Muscle of arm (tissue), 1 donor: ENCODE measurements at regions not wholly inside any gene's neighbourhood (a gene's known extent, or its start where the extent isn't known, plus 50 kb on each side); places are given as distances from the start of the nearest gene placed in this dataset.

Experiments used
- DNase-seq: peaks from one replicate; pipeline ENCODE4 v3.0.0-alpha.2; 2013

DNA sequence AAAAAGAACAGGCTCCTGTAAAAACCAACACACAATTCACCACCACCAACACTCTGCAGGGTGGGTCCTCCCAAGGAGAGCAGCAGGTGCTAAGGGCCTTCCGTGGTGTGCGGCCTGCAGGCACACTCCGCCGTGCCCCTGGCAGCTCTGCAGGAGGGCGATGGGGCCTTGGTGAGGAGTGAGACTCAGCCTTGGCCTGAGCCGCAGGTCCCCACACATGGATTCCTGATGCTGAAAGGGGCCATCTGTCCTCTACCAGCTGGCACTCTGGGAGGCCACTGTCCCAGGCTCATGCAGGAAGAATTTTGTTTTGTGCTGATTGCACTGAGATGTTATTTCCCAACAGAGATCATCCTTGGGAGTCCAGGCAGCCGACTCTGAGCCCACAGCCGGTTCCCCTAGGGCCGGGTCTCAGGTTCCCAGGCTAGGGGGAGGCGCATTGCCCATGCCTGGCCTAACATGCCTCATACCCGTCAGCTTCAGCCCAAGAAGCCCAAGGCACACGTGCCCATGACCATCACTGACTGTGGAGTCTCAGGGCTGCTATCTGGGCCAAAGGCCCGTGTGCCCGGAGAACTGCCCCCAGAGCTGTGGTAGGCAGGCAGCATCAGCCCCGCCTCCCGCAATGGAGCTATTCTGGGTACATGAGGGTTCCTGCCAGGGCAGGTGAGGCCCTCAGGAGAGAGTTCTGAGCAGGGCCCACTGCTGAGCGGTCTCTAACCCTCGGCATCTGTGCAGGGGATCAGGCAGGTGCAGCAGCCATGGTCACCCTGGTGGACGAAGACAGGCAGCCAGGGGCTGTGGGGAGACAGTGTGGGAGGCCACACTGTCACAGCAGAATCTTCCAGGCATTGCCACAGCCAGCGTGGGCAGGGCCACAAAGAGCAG is 97.9 kb upstream of the ZNF469 start:
- no peak for DNase-seq

- no peak for DNase-seq
Observed at GRCh38 chr16:88285514-88285822, 97.3 kb upstream of the ZNF469 start.

DNA sequence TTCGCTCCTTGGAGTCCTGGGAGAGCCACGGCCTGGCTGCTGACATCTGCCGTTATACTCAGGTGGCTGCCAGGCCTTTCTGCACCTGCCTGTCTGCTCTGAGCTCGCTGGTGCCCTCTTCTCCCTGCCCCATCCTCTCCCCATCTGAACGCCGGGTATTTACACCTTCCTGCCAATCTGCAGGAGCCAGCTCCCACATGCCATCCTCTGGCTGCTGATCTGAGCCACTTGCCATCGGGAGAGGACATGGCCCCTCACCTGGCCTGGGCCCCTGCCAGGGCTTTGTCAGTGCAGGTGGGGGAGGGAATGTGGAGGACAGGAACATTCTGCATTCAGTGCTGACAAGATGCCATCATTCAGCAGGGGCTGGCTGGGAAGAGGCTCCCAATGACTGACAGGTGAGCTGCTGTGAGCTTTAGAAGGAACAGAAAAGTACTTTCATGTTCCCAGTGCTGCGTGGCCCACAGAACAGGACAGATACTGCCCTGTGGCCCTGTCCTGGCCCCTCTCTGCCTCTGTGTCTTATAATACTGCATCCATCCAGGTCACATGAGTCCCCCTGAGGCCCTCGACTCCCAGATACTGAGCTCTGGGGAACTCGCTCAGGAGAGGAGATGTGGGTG is 96.3 kb upstream of the ZNF469 start:
- DNase-seq: no peak

GRCh38 chr16:88287219-88287618 is 95.5 kb upstream of the ZNF469 start:
- DNase-seq: no peak

GRCh38 chr16:88288303-88288702 is 94.5 kb upstream of the ZNF469 start:
- no peak for DNase-seq

DNA sequence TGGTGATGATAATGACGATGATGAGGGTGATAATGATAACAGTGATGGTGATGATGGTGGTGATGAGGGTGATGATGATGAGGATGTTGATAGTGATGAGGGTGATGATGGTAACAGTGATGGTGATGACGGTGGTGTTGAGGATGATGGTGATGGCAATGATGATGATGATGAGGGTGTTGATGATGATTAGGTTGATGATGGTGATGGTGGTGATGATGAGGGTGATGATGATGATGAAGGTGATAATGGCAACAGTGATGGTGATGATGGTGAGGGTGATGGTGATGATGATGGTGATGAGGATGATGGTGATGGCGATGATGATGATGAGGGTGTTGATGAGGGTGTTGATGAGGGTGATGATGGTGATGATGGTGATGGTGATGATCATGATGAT is 93.8 kb upstream of the ZNF469 start:
- DNase-seq: no peak

GRCh38 chr16:88289561-88289960 is 93.2 kb upstream of the ZNF469 start:
- DNase-seq: no peak

GRCh38 chr16:88289968-88290401 is 92.8 kb upstream of the ZNF469 start:
- DNase-seq: no peak

DNA sequence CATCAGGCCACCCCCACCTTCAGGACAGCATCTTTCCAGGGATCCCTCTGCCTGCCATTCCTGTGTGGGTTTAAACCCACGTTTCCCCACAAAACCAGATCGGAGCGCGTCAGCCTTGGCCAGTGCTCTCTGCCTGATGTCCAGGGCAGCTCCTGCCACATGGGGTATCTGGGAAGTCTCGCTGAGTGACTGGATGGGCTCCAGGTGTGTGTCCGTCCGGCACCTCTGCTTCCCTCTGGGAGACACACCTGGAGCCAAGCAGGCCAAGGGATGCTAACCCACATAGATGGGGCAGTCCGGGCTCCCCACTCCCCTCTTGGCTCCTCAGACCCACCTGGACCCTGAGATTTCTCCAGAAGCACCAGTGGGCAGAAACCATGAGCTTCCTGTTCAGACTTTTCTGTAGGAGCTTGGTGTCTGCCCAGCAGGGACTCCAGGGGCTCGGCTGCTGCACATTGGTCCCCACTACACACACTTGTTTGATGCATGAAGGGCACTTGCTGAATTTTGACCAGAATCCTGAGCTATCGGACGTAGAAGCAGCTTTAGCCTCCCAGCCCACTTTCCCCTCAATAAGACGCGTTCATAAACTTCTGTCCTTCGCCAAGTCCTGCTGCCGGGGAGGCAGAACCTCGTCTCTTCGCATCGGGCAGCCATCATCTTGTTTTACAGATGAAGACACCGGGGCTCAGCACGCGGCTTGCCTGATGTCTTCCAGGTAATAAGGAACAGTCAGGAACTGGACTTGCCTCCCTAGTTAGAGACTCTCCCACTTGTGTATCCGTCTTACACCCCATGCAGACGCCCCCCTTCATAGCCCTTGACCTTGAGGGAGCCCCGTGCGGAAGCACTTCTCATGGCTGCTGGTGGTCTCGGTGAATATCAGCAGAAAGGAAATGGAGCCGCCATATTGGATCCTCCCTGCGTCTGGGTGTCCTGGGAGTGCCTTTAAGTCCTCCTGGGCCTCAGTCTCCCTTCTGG is 91.6 kb upstream of the ZNF469 start:
- DNase-seq: no peak

DNA sequence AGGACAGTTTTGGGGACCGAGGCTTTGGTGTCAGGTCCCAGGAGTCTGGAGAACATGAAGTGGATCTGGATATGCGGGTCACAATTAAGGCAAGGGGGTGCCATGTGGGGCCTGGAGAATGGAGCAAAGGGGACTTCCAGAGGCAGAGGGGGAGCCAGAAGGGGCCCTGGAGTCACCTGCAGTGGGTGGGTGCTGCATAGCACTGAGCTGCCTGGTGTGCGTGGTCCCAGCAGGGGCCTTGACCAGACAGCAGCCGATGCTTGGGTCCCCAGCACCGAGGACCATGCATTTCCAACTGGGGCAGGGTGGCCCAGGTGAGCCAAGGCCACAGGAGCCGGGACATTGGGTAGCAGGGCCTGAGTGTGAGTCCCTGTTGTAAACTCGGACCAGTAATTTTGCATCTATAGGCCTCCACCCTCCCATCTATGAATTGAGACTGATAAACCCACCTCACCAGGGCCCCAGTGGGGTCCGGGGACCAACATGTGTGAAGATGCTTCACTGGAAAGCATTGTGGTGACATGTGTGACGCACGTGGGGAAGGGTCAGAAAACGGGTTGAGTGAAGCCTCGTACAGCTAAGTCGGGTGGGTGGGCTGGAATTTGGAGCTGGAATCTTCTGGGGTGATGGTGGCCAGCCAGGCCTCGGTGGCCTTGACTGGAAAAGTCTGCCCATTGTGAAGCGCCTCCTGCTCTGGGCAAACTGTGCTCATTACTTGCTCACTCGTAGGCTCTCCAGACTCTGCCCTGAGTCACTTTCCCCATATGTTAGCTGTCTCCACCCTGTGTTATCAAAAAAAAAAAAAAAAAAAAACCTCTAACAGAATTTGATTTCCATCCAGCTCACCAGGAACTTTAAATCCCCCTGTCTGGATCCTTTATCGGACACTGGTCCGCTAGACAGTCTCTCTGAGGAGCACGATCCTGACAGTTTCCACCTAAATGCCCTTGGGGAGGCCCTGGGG is 90.5 kb upstream of the ZNF469 start:
- DNase-seq: no peak

DNA sequence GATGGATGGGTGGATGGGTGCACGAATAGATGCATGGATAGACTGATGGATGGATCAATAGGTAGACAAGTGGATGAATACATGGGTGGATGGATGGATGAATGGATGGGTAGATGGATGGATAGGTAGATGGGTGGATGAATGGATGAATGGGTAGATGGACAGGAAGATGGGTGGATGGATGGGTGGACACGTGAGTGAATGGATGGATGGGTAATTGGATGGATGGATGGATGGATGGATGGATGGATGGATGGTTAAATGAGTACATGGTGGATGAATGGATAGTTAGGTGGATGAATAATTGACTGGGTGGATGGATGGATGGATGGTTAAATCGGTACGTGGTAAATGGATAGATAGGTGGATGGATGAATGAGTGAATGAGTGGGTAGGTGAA is 89.7 kb upstream of the ZNF469 start:
- no peak for DNase-seq

- no peak for DNase-seq
Observed at GRCh38 chr16:88295671-88296436, 86.9 kb upstream of the ZNF469 start.

DNA sequence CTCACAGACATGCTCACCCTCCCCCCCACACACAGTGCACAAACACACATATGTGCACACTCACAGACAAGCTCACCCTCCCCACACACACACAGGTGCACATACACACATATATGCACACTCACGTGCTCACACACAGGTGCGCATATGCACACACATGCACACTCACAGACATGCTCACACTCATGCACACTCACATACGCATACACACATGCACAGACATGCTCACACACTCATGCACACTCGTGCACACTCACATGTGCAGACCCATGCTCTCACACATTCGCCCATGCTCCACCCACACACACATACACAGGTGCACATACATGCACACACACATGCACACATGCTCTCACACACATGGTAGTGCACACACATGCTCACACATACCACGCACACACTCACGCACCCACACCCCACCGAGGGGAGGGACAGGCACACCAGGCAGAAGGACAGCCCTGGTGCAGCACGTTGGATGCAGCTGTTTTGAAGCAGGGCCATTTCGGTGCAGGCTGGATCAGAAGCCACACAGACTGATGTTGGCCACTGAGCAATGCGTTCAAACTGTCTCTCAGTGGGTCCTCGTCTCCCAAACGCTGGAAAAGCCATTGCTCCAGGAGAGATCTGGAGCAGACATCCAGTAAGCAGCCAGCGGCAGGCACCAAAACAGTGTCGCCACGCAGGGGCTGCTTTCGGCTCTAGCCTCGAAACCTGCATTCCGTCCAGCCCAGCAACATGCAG is 86.2 kb upstream of the ZNF469 start:
- no peak for DNase-seq

DNA sequence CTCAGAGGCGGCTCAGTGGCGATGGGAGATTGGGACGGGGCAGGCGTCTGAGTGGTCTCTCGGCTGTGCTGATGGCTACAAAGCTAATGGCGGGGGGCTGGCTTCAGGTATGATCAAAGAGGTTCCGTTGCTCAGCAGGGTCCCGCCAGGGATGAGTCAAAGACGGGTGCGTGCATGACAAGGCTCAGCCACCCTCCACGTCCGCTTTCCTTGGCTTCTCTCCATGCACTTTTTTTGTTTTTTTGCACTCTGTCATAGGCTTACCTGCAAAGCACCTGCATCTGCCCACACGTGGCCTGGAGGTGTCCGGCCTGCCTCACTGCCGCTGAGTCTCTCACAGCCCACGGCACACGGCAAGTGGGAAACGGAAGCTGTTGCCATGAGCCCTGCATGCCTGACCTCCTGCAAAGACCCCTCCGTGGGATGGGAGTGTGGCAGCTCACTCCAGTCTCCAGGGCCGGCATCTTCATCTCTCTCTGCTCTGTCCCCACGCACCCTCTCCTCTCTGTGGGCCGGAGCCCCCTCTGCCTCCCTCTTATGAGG is 85.5 kb upstream of the ZNF469 start:
- no peak for DNase-seq

DNA sequence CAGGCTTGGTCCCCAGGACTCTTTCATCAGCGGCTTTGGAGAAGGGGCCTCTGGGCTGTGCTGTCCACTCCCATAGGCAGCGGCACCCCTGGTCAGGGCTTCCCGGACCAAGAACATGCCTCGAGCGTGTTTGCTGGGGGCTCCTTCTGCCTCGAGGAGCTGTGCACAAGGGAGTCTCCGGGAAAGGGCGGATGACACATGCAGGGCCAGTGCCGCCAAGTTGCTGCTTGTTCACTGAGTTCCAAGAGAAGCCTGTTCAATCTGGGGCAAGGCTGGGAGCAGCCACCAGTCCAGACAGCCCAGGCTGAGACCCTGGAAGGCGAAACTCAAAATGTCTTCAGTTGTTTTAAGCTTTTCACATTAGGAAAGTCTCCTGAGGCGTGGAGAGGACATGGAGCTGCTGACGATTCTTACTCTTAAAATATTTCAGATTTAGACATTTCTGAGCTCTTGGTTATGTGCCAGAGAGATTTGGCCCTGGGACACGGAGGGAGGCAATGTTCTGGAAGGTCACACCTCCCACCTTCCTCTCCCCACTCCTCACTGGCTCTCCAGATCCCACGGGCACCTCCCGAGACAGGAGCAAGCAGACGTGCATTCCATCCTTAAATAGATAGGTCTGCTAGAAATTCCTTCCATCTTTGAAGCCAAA is 84.5 kb upstream of the ZNF469 start:
- DNase-seq: no peak

- DNase-seq: no peak
Observed at GRCh38 chr16:88298833-88299745, 83.7 kb upstream of the ZNF469 start.

GRCh38 chr16:88299751-88300462 is 82.9 kb upstream of the ZNF469 start:
- DNase-seq: no peak
